IMR-90 (cell line): ENCODE measurements at regions not wholly inside any gene's neighbourhood (a gene's known extent, or its start where the extent isn't known, plus 50 kb on each side); places are given as distances from the start of the nearest gene placed in this dataset.

ENCODE experiments used
- ATAC-seq: fragments of 200-7000 bp; cut with Tn5 transposase; 2 replicates; pipeline ENCODE4 v1.9.1; 2020; ENCODE audit warnings: low read depth, mild to moderate bottlenecking, moderate library complexity
- BruUV-seq: library from RNA; stranded (reverse); fragments of 400-500 nt; replicated peaks from 2 replicates; lab custom pipeline; 2021; lab: Mats Ljungman, UMichigan
- CTCF ChIA-PET: fragments of 300-600 bp; formaldehyde crosslinking; extraction: SDS; loops from one replicate; lab custom pipeline; 2021; ENCODE audit warnings: antibody characterized with exemption; lab: Yijun Ruan, JAX
- POLR2A ChIA-PET: fragments of 300-600 bp; sonication (Branson Sonifier 250); formaldehyde crosslinking; loops from one replicate; lab custom pipeline; 2022; ENCODE audit warnings: antibody characterized with exemption; ENCODE audit not compliant: unreplicated experiment; lab: Charles Lee
- DNase-seq: peaks from one replicate; pipeline ENCODE4 v3.0.0; 2013
- H2AFZ ChIP-seq: replicated peaks from 2 replicates; pipeline ENCODE3; 2013; ENCODE audit warnings: low read length, mild to moderate bottlenecking; ENCODE audit not compliant: poor library complexity
- H2AK5ac ChIP-seq: 2 replicates; pipeline ENCODE4 v1.6.1; 2013; ENCODE audit warnings: low read depth, low read length, inconsistent platforms
- H2AK9ac ChIP-seq: replicated peaks from 2 replicates; pipeline ENCODE3; 2013; ENCODE audit warnings: mild to moderate bottlenecking, low read depth, low read length, moderate library complexity; ENCODE audit not compliant: poor library complexity
- H2BK120ac ChIP-seq: 2 replicates; pipeline ENCODE4 v1.6.1; 2013; ENCODE audit warnings: low read depth, low read length, inconsistent platforms
- H2BK15ac ChIP-seq: 3 replicates; pipeline ENCODE4 v1.6.1; 2013; ENCODE audit warnings: low read depth, low read length, inconsistent platforms
- H2BK20ac ChIP-seq: 2 replicates; pipeline ENCODE4 v1.6.1; 2013; ENCODE audit warnings: low read depth, mild to moderate bottlenecking, inconsistent platforms, low read length, moderate library complexity
- H2BK5ac ChIP-seq: 2 replicates; pipeline ENCODE4 v1.6.1; 2013; ENCODE audit warnings: mild to moderate bottlenecking, low read depth, low read length, inconsistent platforms; ENCODE audit not compliant: poor library complexity, severe bottlenecking
- H3K14ac ChIP-seq: replicated peaks from 2 replicates; pipeline ENCODE4 v1.6.1; 2013; ENCODE audit warnings: low read depth, low read length, inconsistent platforms
- H3K18ac ChIP-seq: 2 replicates; pipeline ENCODE4 v1.6.1; 2013; ENCODE audit warnings: low read depth, low read length, control low read depth
- H3K23ac ChIP-seq: 2 replicates; pipeline ENCODE4 v1.6.1; 2013; ENCODE audit warnings: low read depth, low read length, inconsistent platforms
- H3K27ac ChIP-seq: 2 replicates; pipeline ENCODE4 v1.5.1; 2013; ENCODE audit warnings: mild to moderate bottlenecking, control low read depth, low read length; ENCODE audit not compliant: insufficient read depth
- H3K27me3 ChIP-seq: 2 replicates; pipeline ENCODE4 v1.6.1; 2013; ENCODE audit warnings: low read length; ENCODE audit not compliant: control insufficient read depth, insufficient read depth
- H3K36me3 ChIP-seq: 2 replicates; pipeline ENCODE4 v1.6.1; 2013; ENCODE audit warnings: low read length, mixed read lengths; ENCODE audit not compliant: control insufficient read depth, insufficient read depth
- H3K4ac ChIP-seq: 2 replicates; pipeline ENCODE4 v1.6.1; 2013; ENCODE audit warnings: low read depth, low read length, inconsistent platforms
- H3K4me1 ChIP-seq: 2 replicates; pipeline ENCODE4 v1.6.1; 2013; ENCODE audit warnings: low read length, mixed read lengths; ENCODE audit not compliant: control insufficient read depth, insufficient read depth
- H3K4me2 ChIP-seq: 2 replicates; pipeline ENCODE4 v1.6.1; 2013; ENCODE audit warnings: low read depth, mild to moderate bottlenecking, control low read depth, low read length, moderate library complexity
- H3K4me3 ChIP-seq: 2 replicates; pipeline ENCODE4 v1.5.1; 2013; ENCODE audit warnings: low read depth, mild to moderate bottlenecking, control low read depth, low read length, moderate library complexity; ENCODE audit not compliant: insufficient read depth
- H3K56ac ChIP-seq: 2 replicates; pipeline ENCODE4 v1.6.1; 2013; ENCODE audit warnings: low read length, inconsistent platforms; ENCODE audit not compliant: insufficient read depth; ENCODE audit errors: extremely low read depth
- H3K79me1 ChIP-seq, 2 experiments: 2 replicates each; pipeline ENCODE4 v1.6.1; 2013; ENCODE audit warnings: low read length in 2 of 2, inconsistent platforms in 1 of 2, low read depth in 1 of 2
- H3K9ac ChIP-seq: 2 replicates; pipeline ENCODE4 v1.6.1; 2013; ENCODE audit warnings: low read depth, low read length, control low read depth
- H3K9me1 ChIP-seq: 2 replicates; pipeline ENCODE4 v1.6.1; 2013; ENCODE audit warnings: low read length, inconsistent platforms; ENCODE audit not compliant: insufficient read depth
- H3K9me3 ChIP-seq: 2 replicates; pipeline ENCODE4 v1.6.1; 2013; ENCODE audit warnings: low read length; ENCODE audit not compliant: control insufficient read depth, insufficient read depth
- H4K20me1 ChIP-seq: 2 replicates; pipeline ENCODE4 v1.6.1; 2013; ENCODE audit warnings: low read length, inconsistent platforms; ENCODE audit not compliant: insufficient read depth
- H4K5ac ChIP-seq: 2 replicates; pipeline ENCODE4 v1.6.1; 2013; ENCODE audit warnings: mild to moderate bottlenecking, low read depth, low read length, control low read depth
- H4K8ac ChIP-seq, 2 experiments: 2 replicates each; pipeline ENCODE4 v1.6.1; 2013; ENCODE audit warnings: low read depth in 2 of 2, low read length in 2 of 2, control low read depth in 1 of 2, inconsistent platforms in 1 of 2
- H4K91ac ChIP-seq: 2 replicates; pipeline ENCODE4 v1.6.1; 2013; ENCODE audit warnings: low read depth, low read length, inconsistent platforms; ENCODE audit not compliant: insufficient read depth
- CHD1 ChIP-seq: IDR thresholded peaks from 2 replicates; pipeline ENCODE4 v1.6.1; 2012; ENCODE audit warnings: low read depth, low read length, improper control_type of control experiment
- CTCF ChIP-seq: conservative IDR thresholded peaks from 2 replicates; pipeline ENCODE4 v1.5.1; 2012; ENCODE audit warnings: mild to moderate bottlenecking, low read depth, low read length, improper control_type of control experiment
- ELK1 ChIP-seq: fragments of 150-350 bp; IDR thresholded peaks from 2 replicates; pipeline ENCODE4 v1.6.1; 2016; ENCODE audit warnings: low read depth, mild to moderate bottlenecking, low read length, moderate library complexity, borderline replicate concordance
- MAZ ChIP-seq: IDR thresholded peaks from 2 replicates; pipeline ENCODE4 v1.6.1; 2012; ENCODE audit warnings: low read depth, mild to moderate bottlenecking, low read length, improper control_type of control experiment, moderate library complexity, borderline replicate concordance
- NFE2L2 ChIP-seq: fragments of 150-350 bp; IDR thresholded peaks from 2 replicates; pipeline ENCODE4 v1.6.1; 2016; ENCODE audit warnings: low read depth, mild to moderate bottlenecking, low read length
- RCOR1 ChIP-seq: IDR thresholded peaks from 2 replicates; pipeline ENCODE4 v1.6.1; 2012; ENCODE audit warnings: mild to moderate bottlenecking, low read length, improper control_type of control experiment; ENCODE audit not compliant: insufficient replicate concordance
- RFX5 ChIP-seq: IDR thresholded peaks from 2 replicates; pipeline ENCODE4 v1.8.0; 2012; ENCODE audit warnings: low read depth, mild to moderate bottlenecking, low read length, moderate library complexity
- SMC3 ChIP-seq: fragments of 150-350 bp; IDR thresholded peaks from 2 replicates; pipeline ENCODE4 v1.6.1; 2016; ENCODE audit warnings: low read depth, mild to moderate bottlenecking, antibody characterized with exemption, low read length, moderate library complexity
- WGBS, 2 experiments: methylation state at CpG; one replicate each; pipeline versions ENCODE4 v1.1.5 to v1.1.7; 2013; ENCODE audit warnings: missing lambda C conversion rate in 2 of 2; ENCODE audit not compliant: insufficient read length in 1 of 2; ENCODE audit errors: extremely low coverage in 2 of 2; 5-methylcytosine and 5-hydroxymethylcytosine counted together
- dilution Hi-C: fragments of 300-500 bp; cut with HindIII; formaldehyde crosslinking; loops from one replicate; pipeline ENCODE4 v1.14.3; 2018; ENCODE audit warnings: low sequenced_read_pairs; ENCODE audit not compliant: unreplicated experiment
- in situ Hi-C: fragments of 300-500 bp; cut with MboI; formaldehyde crosslinking; loops from 3 replicates; pipeline ENCODE4 v1.14.3; 2019; ENCODE audit warnings: low sequenced_read_pairs, inconsistent platforms, mixed read lengths
- intact Hi-C: fragments of 100-400 bp; cut with micrococcal nuclease; formaldehyde crosslinking; loops from 2 replicates; pipeline ENCODE4 v1.10.0; 2022

- no peak overlapping the region for H3K9ac ChIP-seq
- ATAC-seq (no peak), DNase-seq (no peak)
- H2BK20ac ChIP-seq, result no peak overlapping the region
- intact Hi-C loops, result no loop called here
- no peak overlapping the region for H4K5ac ChIP-seq
- H3K4me1 ChIP-seq, result no peaks in the 10 kb centered on the region
- dilution Hi-C loops, result no loop called here
- H2AK5ac ChIP-seq, result no peak overlapping the region
- no peak overlapping the region for H2BK120ac ChIP-seq
- no peaks in the 10 kb centered on the region for H3K79me1 ChIP-seq
- peaks cover 6% of the 10 kb centered on the region for H3K9me3 ChIP-seq
- H2BK5ac ChIP-seq, result no peak overlapping the region
- no peak overlapping the region for H3K56ac ChIP-seq
- no peak overlapping the region for H3K27ac ChIP-seq
- no peak overlapping the region for H3K23ac ChIP-seq
- H3K36me3 ChIP-seq, result no peaks in the 10 kb centered on the region
- CTCF ChIA-PET, result no interaction called here
- H3K14ac ChIP-seq, result no peak overlapping the region
- H3K27me3 ChIP-seq, result no peaks in the 10 kb centered on the region
- H3K4ac ChIP-seq, result no peak overlapping the region
- no peak overlapping the region for H4K91ac ChIP-seq
- H3K9me1 ChIP-seq, result no peaks in the 10 kb centered on the region
- no peak for TF ChIP-seq MAZ
- no peak for TF ChIP-seq CTCF
- TF ChIP-seq RCOR1, result no peak
- TF ChIP-seq RFX5, result no peak
- TF ChIP-seq SMC3, result no peak
- TF ChIP-seq CHD1, result no peak
- TF ChIP-seq ELK1, result no peak
- TF ChIP-seq NFE2L2, result no peak
- H2BK15ac ChIP-seq, result no peak overlapping the region
- no peak overlapping the region for H2AFZ ChIP-seq
- no peaks in the 10 kb centered on the region for H4K20me1 ChIP-seq
- no peak overlapping the region for H2AK9ac ChIP-seq
- H4K8ac ChIP-seq, result no peak overlapping the region
- WGBS, 2 experiments, result 80% methylated on average over 1 of the region's 2 CpGs; no CpG with 5 or more reads in 1 of the 2 experiments
- no TSS peak for BruUV-seq
- no peak overlapping the region for H3K4me3 ChIP-seq
- in situ Hi-C loops, result no loop called here
- H3K18ac ChIP-seq, result no peak overlapping the region
- POLR2A ChIA-PET, result no interaction called here
- H3K4me2 ChIP-seq, result no peak overlapping the region
These were observed 69.6 kb upstream of the ELMO1 start for GRCh38 chr7:37518266-37518665.
